Neural progenitor cell (in vitro differentiated cells): ENCODE measurements at regions not wholly inside any gene's neighbourhood (a gene's known extent, or its start where the extent isn't known, plus 50 kb on each side); places are given as distances from the start of the nearest gene placed in this dataset.

Source experiments
- CTCF ChIP-seq: fragments of 200-600 bp; sonication (generic); IDR thresholded peaks from 2 replicates; pipeline ENCODE4 v1.5.1; 2017; ENCODE audit warnings: antibody characterized with exemption, mild to moderate bottlenecking
- EZH2 ChIP-seq: fragments of 200-600 bp; sonication (generic); IDR thresholded peaks from 2 replicates; pipeline ENCODE4 v1.6.1; 2017; ENCODE audit warnings: antibody characterized with exemption, mild to moderate bottlenecking, moderate library complexity

DNA sequence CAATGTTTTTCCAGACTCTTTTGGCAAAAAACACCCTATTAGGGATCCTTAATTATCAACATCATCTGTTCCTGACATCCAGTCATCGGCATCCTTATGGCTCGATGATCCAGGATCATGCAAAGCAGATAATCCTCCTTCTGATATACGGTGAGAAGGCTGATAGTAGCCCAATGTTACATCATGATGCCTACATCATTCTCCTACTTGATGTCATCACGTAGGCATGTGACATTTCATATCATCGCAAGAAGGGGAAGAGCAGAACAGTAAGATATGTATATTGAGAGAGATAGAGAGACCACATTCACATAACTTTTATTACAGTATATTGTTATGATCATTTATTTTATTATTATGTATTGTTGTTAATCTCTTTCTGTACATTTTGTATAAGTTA is 168.6 kb downstream of the ADAMTS15 start:
- TF ChIP-seq CTCF (no peak), EZH2 (no peak)
